ENCODE measurements at regions not wholly inside any gene's neighbourhood (a gene's known extent, or its start where the extent isn't known, plus 50 kb on each side); places are given as distances from the start of the nearest gene placed in this dataset.

DNA sequence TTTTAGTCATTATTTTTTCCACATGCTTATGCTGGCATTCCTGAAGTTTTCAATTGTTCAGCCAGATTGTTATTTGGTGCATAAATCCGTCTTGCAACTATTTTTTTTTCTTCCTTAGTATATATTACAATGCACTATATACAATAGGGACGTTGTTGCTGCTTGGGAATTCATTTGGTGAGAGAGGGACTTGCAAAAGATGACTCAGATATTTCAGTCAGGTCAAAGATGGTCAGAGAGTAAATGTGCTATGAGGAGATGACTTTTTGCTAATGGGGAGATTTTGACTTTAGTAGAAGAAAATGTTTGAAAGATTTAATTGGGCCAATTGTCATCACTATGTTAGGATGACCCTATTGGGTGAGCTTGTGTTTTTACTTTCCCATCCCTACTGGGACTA lies 348.4 kb upstream of the MTPN start:
- BruUV-seq (replicated peaks): no TSS peak
- no peak overlapping the region for H3K27ac ChIP-seq (ENCODE audit: low read length)
- ATAC-seq: no peak
- no peaks in the 10 kb centered on the region for H3K27me3 ChIP-seq (ENCODE audit: control insufficient read depth, insufficient read depth, low read length)
- CTCF ChIA-PET: no interaction called here
- intact Hi-C loops (cut with micrococcal nuclease; ENCODE audit: unreplicated experiment) (no loop called here), in situ Hi-C loops (cut with HindIII; ENCODE audit: low pct_unique_long_range_greater_than_20kb, low sequenced_read_pairs) (no loop called here)
- DNase-seq (ENCODE audit: low read depth, low spot score): no peak
- POLR2A ChIA-PET: no interaction called here
- TF ChIP-seq CTCF (IDR thresholded peaks at IDR 0.05) (no peak), TCF7L2 (IDR thresholded peaks at IDR 0.05; ENCODE audit: low read depth, low read length) (no peak), POLR2AphosphoS5 (IDR thresholded peaks at IDR 0.05; ENCODE audit: low read depth, low read length) (no peak), REST (IDR thresholded peaks at IDR 0.05; ENCODE audit: insufficient read depth in 1 of 2, low read depth in 2 of 2, low read length in 1 of 2) (no peak)
- H3K4me1 ChIP-seq (ENCODE audit: control insufficient read depth, insufficient read depth, low read length): no peaks in the 10 kb centered on the region
- no peak overlapping the region for H3K4me3 ChIP-seq (ENCODE audit: low read depth in 2 of 2, low read length in 2 of 2)
- H3K9me3 ChIP-seq (ENCODE audit: control insufficient read depth, insufficient read depth, low read depth, low read length): no peaks in the 10 kb centered on the region
- H3K36me3 ChIP-seq (ENCODE audit: control insufficient read depth, insufficient read depth, low read length): no peaks in the 10 kb centered on the region

GRCh38 chr7:136325027-136325426 lies 347.9 kb upstream of the MTPN start:
- CTCF ChIA-PET: no interaction called here
- BruUV-seq (replicated peaks): no TSS peak
- Histone ChIP-seq H3K4me1 (ENCODE audit: control insufficient read depth, insufficient read depth, low read length) (no peaks in the 10 kb centered on the region), H3K36me3 (ENCODE audit: control insufficient read depth, insufficient read depth, low read length) (no peaks in the 10 kb centered on the region), H3K27me3 (ENCODE audit: control insufficient read depth, insufficient read depth, low read length) (no peaks in the 10 kb centered on the region), H3K4me3 (ENCODE audit: low read depth in 2 of 2, low read length in 2 of 2) (no peak overlapping the region), H3K27ac (ENCODE audit: low read length) (no peak overlapping the region), H3K9me3 (ENCODE audit: control insufficient read depth, insufficient read depth, low read depth, low read length) (no peaks in the 10 kb centered on the region)
- POLR2A ChIA-PET: no interaction called here
- ATAC-seq: no peak
- TF ChIP-seq TCF7L2 (IDR thresholded peaks at IDR 0.05; ENCODE audit: low read depth, low read length) (no peak), REST (IDR thresholded peaks at IDR 0.05; ENCODE audit: insufficient read depth in 1 of 2, low read depth in 2 of 2, low read length in 1 of 2) (no peak), POLR2AphosphoS5 (IDR thresholded peaks at IDR 0.05; ENCODE audit: low read depth, low read length) (no peak), CTCF (IDR thresholded peaks at IDR 0.05) (no peak), SIN3A (IDR thresholded peaks at IDR 0.05; ENCODE audit: borderline replicate concordance, insufficient read depth, low read depth, low read length) (no peak)
- no peak for DNase-seq (ENCODE audit: low read depth, low spot score)
- in situ Hi-C loops (cut with HindIII; ENCODE audit: low pct_unique_long_range_greater_than_20kb, low sequenced_read_pairs): no loop called here
- intact Hi-C loops (cut with micrococcal nuclease; ENCODE audit: unreplicated experiment): no loop called here

All from Panc1 (cell line).